PFSK-1 (cell line): ENCODE measurements at regions not wholly inside any gene's neighbourhood (a gene's known extent, or its start where the extent isn't known, plus 50 kb on each side); places are given as distances from the start of the nearest gene placed in this dataset.

Experiments used
- FOXP2 ChIP-seq: optimal IDR thresholded peaks from 2 replicates; pipeline ENCODE3; 2011; ENCODE audit warnings: borderline replicate concordance, control low read depth, inconsistent platforms; ENCODE audit not compliant: insufficient read depth; ENCODE audit errors: extremely low read length, extremely low read depth
- POLR2AphosphoS5 ChIP-seq: IDR thresholded peaks from 2 replicates; pipeline ENCODE4 v1.6.1; 2012; ENCODE audit warnings: low read depth, mild to moderate bottlenecking, control low read depth, low read length, moderate library complexity
- REST ChIP-seq, 2 experiments: IDR thresholded peaks; 2 replicates each; pipeline versions ENCODE4 v1.6.1 to v1.8.0; 2011 to 2012; ENCODE audit warnings: low read depth in 2 of 2, low read length in 2 of 2, control low read depth in 1 of 2, inconsistent platforms in 1 of 2, mild to moderate bottlenecking in 1 of 2, moderate library complexity in 1 of 2; ENCODE audit not compliant: insufficient read depth in 1 of 2
- SIN3A ChIP-seq: IDR thresholded peaks from 2 replicates; pipeline ENCODE4 v1.6.1; 2012; ENCODE audit warnings: mild to moderate bottlenecking, low read length, moderate library complexity, borderline replicate concordance; ENCODE audit not compliant: insufficient read depth
- TAF1 ChIP-seq: IDR thresholded peaks from 2 replicates; pipeline ENCODE4 v1.6.1; 2012; ENCODE audit warnings: low read length, control low read depth, borderline replicate concordance; ENCODE audit not compliant: insufficient read depth

DNA sequence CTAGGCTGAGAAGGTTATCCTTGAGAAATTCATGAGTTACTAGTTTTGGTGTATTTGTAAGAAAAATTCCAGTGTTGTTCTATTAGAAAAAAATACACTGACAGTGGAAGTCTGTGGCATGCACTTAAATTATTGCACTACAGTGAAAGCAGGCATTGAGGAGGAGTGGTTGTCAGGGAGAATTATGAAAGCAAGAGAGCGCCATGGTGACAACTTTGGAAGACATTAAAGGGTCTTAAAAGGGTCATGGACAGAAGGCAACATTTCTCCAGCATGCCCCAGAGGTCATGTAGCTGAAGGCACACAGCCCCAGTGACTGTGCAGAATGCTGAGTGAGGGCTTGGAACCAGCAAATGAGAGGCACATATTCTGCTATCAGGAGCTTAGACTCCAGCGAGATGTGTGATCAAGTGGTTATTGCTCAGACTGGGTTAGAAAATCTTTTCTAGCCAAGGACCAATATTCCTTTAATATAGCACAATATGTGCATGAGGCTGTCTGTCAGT, 292.7 kb downstream of the OLFM4 start:
- TF ChIP-seq SIN3A (no peak), REST (IDR thresholded peaks at IDR 0.05; ENCODE audit: insufficient read depth in 1 of 2, low read depth in 2 of 2, low read length in 2 of 2) (no peak), FOXP2 (no peak), TAF1 (no peak), POLR2AphosphoS5 (no peak)

DNA sequence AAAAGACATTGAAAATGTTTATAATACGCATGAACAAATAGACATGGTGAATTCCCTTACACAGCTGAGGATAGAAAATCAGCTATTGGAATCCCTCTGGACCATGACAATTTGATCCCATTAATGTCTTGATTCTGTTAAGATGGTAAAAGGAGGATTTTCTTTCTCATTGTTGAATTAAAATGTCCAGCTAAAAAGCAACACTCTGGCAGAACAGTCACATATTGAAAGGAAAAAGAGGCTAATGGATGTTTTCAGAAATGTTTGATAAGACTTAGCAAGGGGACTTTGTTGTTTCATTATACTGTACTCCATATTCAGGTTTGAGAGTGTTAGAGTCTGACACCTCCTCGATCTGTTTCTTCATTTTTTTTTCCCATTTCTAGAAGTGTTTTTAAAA, 296.0 kb downstream of the OLFM4 start:
- TF ChIP-seq TAF1 (no peak), REST (IDR thresholded peaks at IDR 0.05; ENCODE audit: insufficient read depth in 1 of 2, low read depth in 2 of 2, low read length in 2 of 2) (no peak), FOXP2 (no peak), SIN3A (no peak), POLR2AphosphoS5 (no peak)

DNA sequence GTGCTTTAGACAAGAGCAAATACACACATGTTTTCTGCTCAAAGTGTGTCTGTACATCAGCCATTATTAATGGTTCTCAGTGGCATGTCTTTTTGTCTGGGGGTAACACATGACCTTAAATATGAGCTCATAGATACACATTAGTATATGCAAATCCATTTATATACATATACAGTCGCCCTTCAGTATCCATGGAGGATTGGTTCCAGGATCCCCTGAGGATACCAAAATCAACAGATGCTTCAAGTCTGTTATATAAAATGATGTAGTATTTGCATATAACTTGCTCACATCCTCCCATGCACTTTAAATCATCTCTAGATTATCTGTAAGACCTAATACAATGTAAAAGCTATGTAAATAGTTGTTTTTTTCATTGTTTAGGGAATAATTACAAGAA, 298.1 kb downstream of the OLFM4 start:
- TF ChIP-seq REST (IDR thresholded peaks at IDR 0.05; ENCODE audit: insufficient read depth in 1 of 2, low read depth in 2 of 2, low read length in 2 of 2) (no peak), FOXP2 (no peak), TAF1 (no peak), SIN3A (no peak), POLR2AphosphoS5 (no peak)

GRCh38 chr13:53327680-53328315, 299.2 kb downstream of the OLFM4 start:
- TF ChIP-seq REST (IDR thresholded peaks at IDR 0.05; ENCODE audit: insufficient read depth in 1 of 2, low read depth in 2 of 2, low read length in 2 of 2) (no peak), POLR2AphosphoS5 (no peak), SIN3A (no peak), FOXP2 (no peak), TAF1 (no peak)

DNA sequence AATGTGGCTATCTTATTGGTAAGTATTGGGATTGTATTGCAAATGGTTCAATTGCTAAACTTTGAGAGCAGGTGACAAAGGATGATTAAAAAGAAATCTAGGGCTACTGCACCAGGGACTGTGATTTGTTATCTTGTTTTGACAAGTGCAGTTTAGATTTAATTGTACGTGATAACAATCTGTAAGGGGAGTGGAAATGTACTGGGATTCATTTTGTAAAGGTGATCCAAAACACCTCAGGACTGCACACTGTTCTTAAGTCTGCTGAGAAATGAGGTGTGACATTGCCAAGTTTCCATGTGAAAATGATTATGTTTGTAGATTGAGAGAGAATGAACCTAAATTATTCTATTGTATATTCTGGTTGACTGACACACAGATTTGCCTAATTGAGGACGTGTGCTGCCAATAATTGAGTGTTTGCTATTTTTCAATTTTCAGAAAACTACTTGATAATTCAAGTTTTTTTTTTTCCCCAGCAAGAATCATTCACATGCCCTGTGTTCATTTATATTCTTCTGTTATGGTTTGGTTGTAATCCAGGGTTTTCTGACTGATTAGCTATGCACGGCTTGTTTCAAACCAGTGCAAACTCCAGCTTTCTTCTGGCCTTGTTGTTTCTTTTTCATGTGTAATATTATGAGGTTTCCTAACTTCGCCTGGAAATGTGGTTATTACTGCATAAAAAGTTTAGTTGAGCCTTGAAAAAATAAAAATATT, 308.0 kb downstream of the OLFM4 start:
- TF ChIP-seq FOXP2 (no peak), TAF1 (no peak), SIN3A (no peak), POLR2AphosphoS5 (no peak), REST (IDR thresholded peaks at IDR 0.05; ENCODE audit: insufficient read depth in 1 of 2, low read depth in 2 of 2, low read length in 2 of 2) (no peak)
